Peyer's patch (tissue), 4 donors: ENCODE measurements at regions not wholly inside any gene's neighbourhood (a gene's known extent, or its start where the extent isn't known, plus 50 kb on each side); places are given as distances from the start of the nearest gene placed in this dataset.

Source experiments
- DNase-seq, 3 donors: peaks; one replicate each; pipeline ENCODE4 v3.0.0-alpha.2; 2017 to 2019
- H3K27ac ChIP-seq, 4 donors: fragments of 200-600 bp; sonication (generic); one replicate each; pipeline ENCODE4 v1.5.1; 2016 to 2019
- H3K27me3 ChIP-seq, 2 donors: fragments of 200-600 bp; sonication (generic); one replicate each; pipeline ENCODE4 v1.5.1; 2019
- H3K36me3 ChIP-seq, 3 donors: fragments of 200-600 bp; sonication (generic); one replicate each; pipeline ENCODE4 v1.5.1; 2016 to 2019
- H3K4me1 ChIP-seq, 4 donors: fragments of 200-600 bp; sonication (generic); one replicate each; pipeline ENCODE4 v1.5.1; 2016 to 2019
- H3K4me3 ChIP-seq, 4 donors: fragments of 200-600 bp; sonication (generic); 1 replicate in 3 of 4; 2 replicates in 1 of 4; pipeline ENCODE4 v1.5.1; 2016 to 2019; ENCODE audit warnings: mild to moderate bottlenecking in 1 of 4
- H3K9me3 ChIP-seq, 4 donors: fragments of 200-600 bp; sonication (generic); one replicate each; pipeline ENCODE4 v1.5.1; 2016 to 2019; ENCODE audit warnings: mild to moderate bottlenecking in 1 of 4
- POLR2A ChIP-seq, 2 donors: fragments of 450-650 bp; IDR thresholded peaks; one replicate each; pipeline ENCODE4 v1.5.1; 2017; ENCODE audit warnings: antibody characterized with exemption in 2 of 2, mild to moderate bottlenecking in 2 of 2, moderate library complexity in 2 of 2
- TF ChIP-seq, protein P1 (sequence below), 6 experiments: fragments of 450-650 bp in 4 of 6; fragments of 200-600 bp in 2 of 6; sonication (generic) in 1 of 6; IDR thresholded peaks; one replicate each; pipeline ENCODE4 v1.5.1; 2017 to 2019; ENCODE audit warnings: antibody characterized with exemption in 6 of 6, mild to moderate bottlenecking in 3 of 6, moderate library complexity in 1 of 6

DNA sequence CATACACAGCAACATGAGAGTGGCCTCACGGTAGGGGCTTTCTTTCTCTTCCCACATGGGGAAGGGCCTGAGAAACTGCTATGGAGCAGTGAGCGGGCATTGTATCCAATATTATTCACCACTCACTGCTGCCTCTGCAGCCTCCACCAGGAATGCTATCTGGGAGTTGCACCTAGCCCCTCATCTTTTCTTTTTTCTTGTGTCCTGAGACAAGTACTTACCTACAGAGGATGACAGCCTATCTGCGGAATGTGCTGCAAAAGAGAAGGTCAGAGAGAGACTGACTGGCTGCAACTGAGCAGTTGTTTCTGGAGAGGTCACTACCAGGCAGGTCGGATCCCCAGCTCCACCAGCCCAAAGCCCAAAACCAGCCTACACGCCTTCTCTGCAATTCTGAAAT, 52.1 kb upstream of the HTATIP2 start:
- no peak for DNase-seq
- Histone ChIP-seq H3K27ac (no peak overlapping the region), H3K4me1 (no peaks in the 10 kb centered on the region), H3K9me3 (no peaks in the 10 kb centered on the region), H3K36me3 (no peaks in the 10 kb centered on the region), H3K4me3 (no peak overlapping the region), H3K27me3 (no peaks in the 10 kb centered on the region)
- TF ChIP-seq, protein P1, sequence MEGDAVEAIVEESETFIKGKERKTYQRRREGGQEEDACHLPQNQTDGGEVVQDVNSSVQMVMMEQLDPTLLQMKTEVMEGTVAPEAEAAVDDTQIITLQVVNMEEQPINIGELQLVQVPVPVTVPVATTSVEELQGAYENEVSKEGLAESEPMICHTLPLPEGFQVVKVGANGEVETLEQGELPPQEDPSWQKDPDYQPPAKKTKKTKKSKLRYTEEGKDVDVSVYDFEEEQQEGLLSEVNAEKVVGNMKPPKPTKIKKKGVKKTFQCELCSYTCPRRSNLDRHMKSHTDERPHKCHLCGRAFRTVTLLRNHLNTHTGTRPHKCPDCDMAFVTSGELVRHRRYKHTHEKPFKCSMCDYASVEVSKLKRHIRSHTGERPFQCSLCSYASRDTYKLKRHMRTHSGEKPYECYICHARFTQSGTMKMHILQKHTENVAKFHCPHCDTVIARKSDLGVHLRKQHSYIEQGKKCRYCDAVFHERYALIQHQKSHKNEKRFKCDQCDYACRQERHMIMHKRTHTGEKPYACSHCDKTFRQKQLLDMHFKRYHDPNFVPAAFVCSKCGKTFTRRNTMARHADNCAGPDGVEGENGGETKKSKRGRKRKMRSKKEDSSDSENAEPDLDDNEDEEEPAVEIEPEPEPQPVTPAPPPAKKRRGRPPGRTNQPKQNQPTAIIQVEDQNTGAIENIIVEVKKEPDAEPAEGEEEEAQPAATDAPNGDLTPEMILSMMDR (IDR thresholded peaks at IDR 0.05) = no peak
- no peak for TF ChIP-seq POLR2A (IDR thresholded peaks at IDR 0.05)

- TF ChIP-seq, protein P1 (IDR thresholded peaks at IDR 0.05) = no peak
- no peak for TF ChIP-seq POLR2A (IDR thresholded peaks at IDR 0.05)
- no peak overlapping the region for H3K27ac ChIP-seq
- no peaks in the 10 kb centered on the region for H3K4me1 ChIP-seq
- DNase-seq = no peak
- no peaks in the 10 kb centered on the region for H3K36me3 ChIP-seq
- H3K4me3 ChIP-seq = no peak overlapping the region
- H3K27me3 ChIP-seq = no peaks in the 10 kb centered on the region
- H3K9me3 ChIP-seq = no peaks in the 10 kb centered on the region
These were observed 52.7 kb upstream of the HTATIP2 start for GRCh38 chr11:20310596-20311394.

DNA sequence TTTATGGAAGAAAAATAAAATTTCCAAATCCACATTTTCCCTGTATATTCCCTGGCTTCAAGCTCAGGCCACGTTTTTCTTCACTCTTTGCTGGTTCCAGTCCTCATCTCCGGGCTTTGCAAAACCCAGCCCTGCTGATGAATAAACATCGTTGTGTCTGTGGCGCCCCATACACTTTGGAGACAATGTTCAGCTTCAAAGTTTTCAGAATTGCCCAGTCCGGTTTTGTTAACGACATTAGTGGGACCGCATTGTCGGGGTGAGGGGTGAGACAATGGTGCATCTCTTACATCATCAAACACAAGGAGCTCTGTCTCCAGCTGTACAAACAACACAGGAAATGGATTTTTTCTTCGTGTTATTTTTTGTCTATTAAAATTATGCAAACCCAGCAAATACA, 53.4 kb upstream of the HTATIP2 start:
- Histone ChIP-seq H3K36me3 (no peaks in the 10 kb centered on the region), H3K27me3 (no peaks in the 10 kb centered on the region), H3K4me1 (no peaks in the 10 kb centered on the region), H3K4me3 (no peak overlapping the region), H3K9me3 (no peaks in the 10 kb centered on the region), H3K27ac (no peak overlapping the region)
- DNase-seq = no peak
- no peak for TF ChIP-seq POLR2A (IDR thresholded peaks at IDR 0.05)

- no peak for DNase-seq
These were observed 54.1 kb upstream of the HTATIP2 start for GRCh38 chr11:20309231-20310025.

GRCh38 chr11:20308601-20309000, 54.9 kb upstream of the HTATIP2 start:
- H3K9me3 ChIP-seq = no peaks in the 10 kb centered on the region
- H3K27ac ChIP-seq = no peak overlapping the region
- no peaks in the 10 kb centered on the region for H3K4me1 ChIP-seq
- H3K4me3 ChIP-seq = no peak overlapping the region
- H3K36me3 ChIP-seq = no peaks in the 10 kb centered on the region
- TF ChIP-seq, protein P1 (IDR thresholded peaks at IDR 0.05) = no peak
- no peak for TF ChIP-seq POLR2A (IDR thresholded peaks at IDR 0.05)
- no peaks in the 10 kb centered on the region for H3K27me3 ChIP-seq
- DNase-seq = no peak

More at GRCh38 chr11:20309231-20310025, 54.1 kb upstream of the HTATIP2 start:
- TF ChIP-seq POLR2A (IDR thresholded peaks at IDR 0.05) = no peak
- TF ChIP-seq, protein P1 (IDR thresholded peaks at IDR 0.05) = no peak
- Histone ChIP-seq H3K36me3 (no peaks in the 10 kb centered on the region), H3K27ac (no peak overlapping the region), H3K9me3 (no peaks in the 10 kb centered on the region), H3K4me3 (no peak overlapping the region), H3K27me3 (no peaks in the 10 kb centered on the region), H3K4me1 (no peaks in the 10 kb centered on the region)

DNA sequence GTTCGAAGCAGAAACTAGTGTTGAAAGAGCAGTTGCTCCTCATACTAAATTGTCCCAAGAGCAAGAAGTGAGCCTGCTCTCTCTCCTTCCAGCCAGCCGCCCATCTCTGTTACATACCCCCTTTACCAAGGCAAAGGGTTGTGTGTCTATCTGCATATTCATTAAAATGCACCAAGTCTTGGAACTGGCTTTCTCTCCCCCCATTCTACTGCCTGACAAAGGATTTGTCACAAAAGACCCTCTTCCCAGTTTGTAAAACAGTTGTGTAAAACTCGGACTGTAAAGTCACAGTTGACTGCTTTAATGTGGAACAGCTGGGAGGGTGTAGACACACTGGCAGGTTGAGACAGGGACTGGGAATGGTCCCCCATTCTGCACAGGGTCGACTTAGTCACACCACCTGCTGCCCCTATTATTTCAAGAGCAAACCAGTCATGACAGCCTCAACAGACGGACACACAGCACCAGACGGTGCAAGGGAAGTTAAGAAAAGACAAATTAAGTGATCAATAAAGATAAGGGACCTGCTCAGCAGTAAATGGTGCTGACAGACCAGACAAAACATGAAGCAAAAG, 60.0 kb upstream of the HTATIP2 start:
- DNase-seq = no peak
- Histone ChIP-seq H3K27me3 (no peaks in the 10 kb centered on the region), H3K4me3 (no peak overlapping the region), H3K9me3 (no peaks in the 10 kb centered on the region), H3K36me3 (no peaks in the 10 kb centered on the region), H3K27ac (no peak overlapping the region), H3K4me1 (no peaks in the 10 kb centered on the region)
- TF ChIP-seq POLR2A (IDR thresholded peaks at IDR 0.05) = no peak
- TF ChIP-seq, protein P1 (IDR thresholded peaks at IDR 0.05) = no peak
